ENCODE measurements at regions not wholly inside any gene's neighbourhood (a gene's known extent, or its start where the extent isn't known, plus 50 kb on each side); places are given as distances from the start of the nearest gene placed in this dataset.

DNA sequence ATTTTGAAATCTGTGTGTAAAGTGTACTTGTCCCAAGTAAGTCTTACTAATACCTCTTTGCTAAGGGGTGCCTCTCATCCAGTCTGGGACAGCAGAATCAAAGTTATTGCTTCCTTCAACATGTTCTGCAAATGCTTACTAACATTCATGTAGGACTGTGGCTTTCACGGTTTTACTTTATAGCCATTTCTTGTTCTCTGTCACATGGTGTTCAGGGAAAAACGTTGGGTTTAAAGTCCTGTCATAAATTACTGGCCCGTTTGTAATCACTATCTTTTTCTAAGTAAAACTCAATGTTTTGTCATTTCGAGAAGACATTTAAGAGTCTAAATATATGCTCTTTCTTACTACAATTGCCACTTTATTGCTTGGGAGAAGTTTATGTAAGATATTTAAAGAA, 321.1 kb downstream of the STIM2 start:
- Histone ChIP-seq H3K4me2 (ENCODE audit: control insufficient read depth, insufficient read depth) (no peak overlapping the region), H3K9ac (ENCODE audit: control insufficient read depth, insufficient read depth, low read length) (no peak overlapping the region), H3K9me3 (replicated peaks; ENCODE audit: control insufficient read depth, insufficient read depth, low read length) (no peaks in the 10 kb centered on the region), H4K20me1 (ENCODE audit: control insufficient read depth, insufficient read depth) (no peaks in the 10 kb centered on the region), H3K4me1 (ENCODE audit: control insufficient read depth, insufficient read depth, low read length) (no peaks in the 10 kb centered on the region), H3K79me2 (ENCODE audit: control insufficient read depth, insufficient read depth, low read length) (no peaks in the 10 kb centered on the region), H3K4me3 (no peak overlapping the region), H3K27ac (ENCODE audit: control insufficient read depth, insufficient read depth) (no peak overlapping the region), H2AFZ (ENCODE audit: control insufficient read depth, low read depth, low read length) (no peak overlapping the region), H3K36me3 (ENCODE audit: control insufficient read depth in 2 of 2, insufficient read depth in 2 of 2, low read length in 1 of 2) (no peaks in the 10 kb centered on the region), H3K27me3 (replicated peaks in 1 of 2; ENCODE audit: control insufficient read depth in 2 of 2, insufficient read depth in 2 of 2, low read length in 1 of 2) (no peaks in the 10 kb centered on the region)
- 0% methylated on average over 4 of the region's 4 CpGs for WGBS (ENCODE audit: insufficient coverage, insufficient replicate concordance, low lambda C conversion rate, missing lambda C conversion rate)
- ChIA-PET RAD21 (ENCODE audit: unreplicated experiment) (no interaction called here), SMC1A (ENCODE audit: uncharacterized antibody, unreplicated experiment) (no interaction called here), POLR2A (no interaction called here), CTCF (no interaction called here)
- FAIRE-seq = no peak
- DNase-seq (ENCODE audit: low read depth, low spot score) = no peak
- ATAC-seq = no peak
- BruUV-seq (replicated peaks) = no TSS peak
- intact Hi-C loops (cut with micrococcal nuclease; ENCODE audit: unreplicated experiment) = no loop called here
- in situ Hi-C loops (cut with MboI) = no loop called here
- TF ChIP-seq YY1 (IDR thresholded peaks at IDR 0.05; ENCODE audit: low read depth, low read length) (no peak), IKZF1 (conservative IDR thresholded peaks at IDR 0.05) (no peak), CEBPB (IDR thresholded peaks at IDR 0.05; ENCODE audit: borderline replicate concordance in 1 of 2, low read depth in 2 of 2, low read length in 2 of 2) (no peak), CHD4 (IDR thresholded peaks at IDR 0.05) (no peak), NFYB (IDR thresholded peaks at IDR 0.05; ENCODE audit: insufficient read depth, low read depth, low read length) (no peak), KDM1A (IDR thresholded peaks at IDR 0.05; ENCODE audit: borderline replicate concordance) (no peak), ZNF384 (IDR thresholded peaks at IDR 0.05; ENCODE audit: borderline replicate concordance, low read depth, low read length) (no peak), ZNF207 (IDR thresholded peaks at IDR 0.05; ENCODE audit: borderline replicate concordance) (no peak), SIN3A (IDR thresholded peaks at IDR 0.05; ENCODE audit: low read depth, low read length) (no peak), NFYA (IDR thresholded peaks at IDR 0.05; ENCODE audit: borderline replicate concordance, low read depth, low read length) (no peak)
- TF ChIP-seq, protein P1, sequence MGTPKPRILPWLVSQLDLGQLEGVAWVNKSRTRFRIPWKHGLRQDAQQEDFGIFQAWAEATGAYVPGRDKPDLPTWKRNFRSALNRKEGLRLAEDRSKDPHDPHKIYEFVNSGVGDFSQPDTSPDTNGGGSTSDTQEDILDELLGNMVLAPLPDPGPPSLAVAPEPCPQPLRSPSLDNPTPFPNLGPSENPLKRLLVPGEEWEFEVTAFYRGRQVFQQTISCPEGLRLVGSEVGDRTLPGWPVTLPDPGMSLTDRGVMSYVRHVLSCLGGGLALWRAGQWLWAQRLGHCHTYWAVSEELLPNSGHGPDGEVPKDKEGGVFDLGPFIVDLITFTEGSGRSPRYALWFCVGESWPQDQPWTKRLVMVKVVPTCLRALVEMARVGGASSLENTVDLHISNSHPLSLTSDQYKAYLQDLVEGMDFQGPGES (IDR thresholded peaks at IDR 0.05) = no peak
- TF ChIP-seq, protein P2, sequence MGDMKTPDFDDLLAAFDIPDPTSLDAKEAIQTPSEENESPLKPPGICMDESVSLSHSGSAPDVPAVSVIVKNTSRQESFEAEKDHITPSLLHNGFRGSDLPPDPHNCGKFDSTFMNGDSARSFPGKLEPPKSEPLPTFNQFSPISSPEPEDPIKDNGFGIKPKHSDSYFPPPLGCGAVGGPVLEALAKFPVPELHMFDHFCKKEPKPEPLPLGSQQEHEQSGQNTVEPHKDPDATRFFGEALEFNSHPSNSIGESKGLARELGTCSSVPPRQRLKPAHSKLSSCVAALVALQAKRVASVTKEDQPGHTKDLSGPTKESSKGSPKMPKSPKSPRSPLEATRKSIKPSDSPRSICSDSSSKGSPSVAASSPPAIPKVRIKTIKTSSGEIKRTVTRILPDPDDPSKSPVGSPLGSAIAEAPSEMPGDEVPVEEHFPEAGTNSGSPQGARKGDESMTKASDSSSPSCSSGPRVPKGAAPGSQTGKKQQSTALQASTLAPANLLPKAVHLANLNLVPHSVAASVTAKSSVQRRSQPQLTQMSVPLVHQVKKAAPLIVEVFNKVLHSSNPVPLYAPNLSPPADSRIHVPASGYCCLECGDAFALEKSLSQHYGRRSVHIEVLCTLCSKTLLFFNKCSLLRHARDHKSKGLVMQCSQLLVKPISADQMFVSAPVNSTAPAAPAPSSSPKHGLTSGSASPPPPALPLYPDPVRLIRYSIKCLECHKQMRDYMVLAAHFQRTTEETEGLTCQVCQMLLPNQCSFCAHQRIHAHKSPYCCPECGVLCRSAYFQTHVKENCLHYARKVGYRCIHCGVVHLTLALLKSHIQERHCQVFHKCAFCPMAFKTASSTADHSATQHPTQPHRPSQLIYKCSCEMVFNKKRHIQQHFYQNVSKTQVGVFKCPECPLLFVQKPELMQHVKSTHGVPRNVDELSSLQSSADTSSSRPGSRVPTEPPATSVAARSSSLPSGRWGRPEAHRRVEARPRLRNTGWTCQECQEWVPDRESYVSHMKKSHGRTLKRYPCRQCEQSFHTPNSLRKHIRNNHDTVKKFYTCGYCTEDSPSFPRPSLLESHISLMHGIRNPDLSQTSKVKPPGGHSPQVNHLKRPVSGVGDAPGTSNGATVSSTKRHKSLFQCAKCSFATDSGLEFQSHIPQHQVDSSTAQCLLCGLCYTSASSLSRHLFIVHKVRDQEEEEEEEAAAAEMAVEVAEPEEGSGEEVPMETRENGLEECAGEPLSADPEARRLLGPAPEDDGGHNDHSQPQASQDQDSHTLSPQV (IDR thresholded peaks at IDR 0.05) = no peak
- TF ChIP-seq, protein P3, sequence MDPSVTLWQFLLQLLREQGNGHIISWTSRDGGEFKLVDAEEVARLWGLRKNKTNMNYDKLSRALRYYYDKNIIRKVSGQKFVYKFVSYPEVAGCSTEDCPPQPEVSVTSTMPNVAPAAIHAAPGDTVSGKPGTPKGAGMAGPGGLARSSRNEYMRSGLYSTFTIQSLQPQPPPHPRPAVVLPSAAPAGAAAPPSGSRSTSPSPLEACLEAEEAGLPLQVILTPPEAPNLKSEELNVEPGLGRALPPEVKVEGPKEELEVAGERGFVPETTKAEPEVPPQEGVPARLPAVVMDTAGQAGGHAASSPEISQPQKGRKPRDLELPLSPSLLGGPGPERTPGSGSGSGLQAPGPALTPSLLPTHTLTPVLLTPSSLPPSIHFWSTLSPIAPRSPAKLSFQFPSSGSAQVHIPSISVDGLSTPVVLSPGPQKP (IDR thresholded peaks at IDR 0.05; ENCODE audit: low read depth, low read length) = no peak
- TF ChIP-seq, protein P4, sequence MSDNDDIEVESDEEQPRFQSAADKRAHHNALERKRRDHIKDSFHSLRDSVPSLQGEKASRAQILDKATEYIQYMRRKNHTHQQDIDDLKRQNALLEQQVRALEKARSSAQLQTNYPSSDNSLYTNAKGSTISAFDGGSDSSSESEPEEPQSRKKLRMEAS (IDR thresholded peaks at IDR 0.05; ENCODE audit: low read depth, low read length) = no peak
- TF ChIP-seq, protein P5, sequence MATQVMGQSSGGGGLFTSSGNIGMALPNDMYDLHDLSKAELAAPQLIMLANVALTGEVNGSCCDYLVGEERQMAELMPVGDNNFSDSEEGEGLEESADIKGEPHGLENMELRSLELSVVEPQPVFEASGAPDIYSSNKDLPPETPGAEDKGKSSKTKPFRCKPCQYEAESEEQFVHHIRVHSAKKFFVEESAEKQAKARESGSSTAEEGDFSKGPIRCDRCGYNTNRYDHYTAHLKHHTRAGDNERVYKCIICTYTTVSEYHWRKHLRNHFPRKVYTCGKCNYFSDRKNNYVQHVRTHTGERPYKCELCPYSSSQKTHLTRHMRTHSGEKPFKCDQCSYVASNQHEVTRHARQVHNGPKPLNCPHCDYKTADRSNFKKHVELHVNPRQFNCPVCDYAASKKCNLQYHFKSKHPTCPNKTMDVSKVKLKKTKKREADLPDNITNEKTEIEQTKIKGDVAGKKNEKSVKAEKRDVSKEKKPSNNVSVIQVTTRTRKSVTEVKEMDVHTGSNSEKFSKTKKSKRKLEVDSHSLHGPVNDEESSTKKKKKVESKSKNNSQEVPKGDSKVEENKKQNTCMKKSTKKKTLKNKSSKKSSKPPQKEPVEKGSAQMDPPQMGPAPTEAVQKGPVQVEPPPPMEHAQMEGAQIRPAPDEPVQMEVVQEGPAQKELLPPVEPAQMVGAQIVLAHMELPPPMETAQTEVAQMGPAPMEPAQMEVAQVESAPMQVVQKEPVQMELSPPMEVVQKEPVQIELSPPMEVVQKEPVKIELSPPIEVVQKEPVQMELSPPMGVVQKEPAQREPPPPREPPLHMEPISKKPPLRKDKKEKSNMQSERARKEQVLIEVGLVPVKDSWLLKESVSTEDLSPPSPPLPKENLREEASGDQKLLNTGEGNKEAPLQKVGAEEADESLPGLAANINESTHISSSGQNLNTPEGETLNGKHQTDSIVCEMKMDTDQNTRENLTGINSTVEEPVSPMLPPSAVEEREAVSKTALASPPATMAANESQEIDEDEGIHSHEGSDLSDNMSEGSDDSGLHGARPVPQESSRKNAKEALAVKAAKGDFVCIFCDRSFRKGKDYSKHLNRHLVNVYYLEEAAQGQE (IDR thresholded peaks at IDR 0.05; ENCODE audit: low read depth, low read length) = no peak

Data from GM12878 (cell line).